PC-9 (cell line): ENCODE measurements at regions not wholly inside any gene's neighbourhood (a gene's known extent, or its start where the extent isn't known, plus 50 kb on each side); places are given as distances from the start of the nearest gene placed in this dataset.

ENCODE experiments used
- CTCF ChIP-seq: fragments of 200-600 bp; sonication (generic); conservative IDR thresholded peaks from 2 replicates; pipeline ENCODE4 v1.6.1; 2017; ENCODE audit warnings: mixed run types, antibody characterized with exemption, mild to moderate bottlenecking, moderate library complexity
- EZH2 ChIP-seq: fragments of 200-600 bp; sonication (generic); IDR thresholded peaks from 2 replicates; pipeline ENCODE4 v1.8.0; 2017; ENCODE audit warnings: antibody characterized with exemption, low read depth

- no peak for TF ChIP-seq CTCF
- no peak for TF ChIP-seq EZH2
Measured at GRCh38 chr14:55921511-55921910, 196.7 kb upstream of the PELI2 start.
